HG03575 (cell line): ENCODE measurements at regions not wholly inside any gene's neighbourhood (a gene's known extent, or its start where the extent isn't known, plus 50 kb on each side); places are given as distances from the start of the nearest gene placed in this dataset.

Experiments used
- ATAC-seq: cut with Tn5 transposase; IDR thresholded peaks from one replicate; pipeline ENCODE4 v1.9.1; 2021; ENCODE audit not compliant: unreplicated experiment, insufficient number of reproducible peaks, low FRiP score; ENCODE audit errors: extremely low read depth

DNA sequence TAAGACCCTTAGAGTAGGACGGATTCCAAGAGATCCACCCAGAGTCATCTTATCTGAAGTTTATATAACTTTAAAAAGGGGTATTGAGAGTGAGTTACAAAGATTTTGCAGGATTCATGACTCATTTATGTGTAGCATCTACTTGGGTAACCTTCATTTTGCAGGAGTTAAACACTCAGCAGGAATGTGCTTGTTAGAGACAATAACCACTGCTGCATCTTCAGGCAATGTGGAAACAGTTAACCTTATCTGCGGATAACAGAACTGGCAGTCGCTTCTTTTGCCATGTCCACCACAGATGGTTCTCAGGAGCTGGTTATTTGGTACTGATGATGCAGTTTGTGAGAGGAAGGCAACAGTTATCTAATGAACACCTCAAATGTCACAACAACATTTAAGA is 417.9 kb upstream of the DDI1 start:
- no peak for ATAC-seq

GRCh38 chr11:103619480-103619879 is 417.0 kb upstream of the DDI1 start:
- no peak for ATAC-seq

DNA sequence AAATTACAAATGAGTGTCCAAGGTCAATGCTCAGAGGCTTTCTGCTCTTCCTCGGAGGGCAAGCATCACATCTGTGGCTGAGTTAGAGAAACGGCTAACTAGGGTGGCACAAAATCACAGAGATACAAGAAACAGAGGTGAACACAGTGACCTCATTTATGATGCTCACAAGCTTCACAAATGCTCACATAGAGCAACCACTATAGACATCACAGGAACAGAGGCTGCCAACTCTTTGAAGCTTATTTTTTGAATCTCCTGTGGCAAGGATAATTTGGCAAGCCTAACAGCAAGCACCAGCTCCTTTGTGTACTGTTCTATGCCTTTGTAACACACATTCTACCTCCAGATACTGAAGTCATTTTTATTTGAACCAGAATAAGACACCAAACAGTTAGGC is 416.5 kb upstream of the DDI1 start:
- ATAC-seq = no peak

DNA sequence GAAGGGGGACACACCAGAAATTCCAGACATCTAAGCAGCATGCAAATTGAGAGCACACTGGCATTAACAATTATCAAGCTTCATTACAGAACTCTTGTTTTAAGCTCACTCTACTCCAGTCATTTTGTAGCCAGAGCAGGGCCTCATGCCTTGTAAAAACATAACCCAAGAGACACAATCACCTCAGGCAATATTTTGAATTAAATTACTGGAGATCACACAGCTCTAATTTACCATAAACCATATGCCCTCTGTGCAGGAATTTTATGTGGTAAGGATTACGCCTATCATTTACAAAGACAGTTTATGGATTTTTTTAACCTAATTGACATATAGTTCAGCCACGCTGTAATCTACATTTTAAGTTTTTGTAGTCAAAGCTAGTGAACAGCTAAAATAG is 414.1 kb upstream of the DDI1 start:
- no peak for ATAC-seq

DNA sequence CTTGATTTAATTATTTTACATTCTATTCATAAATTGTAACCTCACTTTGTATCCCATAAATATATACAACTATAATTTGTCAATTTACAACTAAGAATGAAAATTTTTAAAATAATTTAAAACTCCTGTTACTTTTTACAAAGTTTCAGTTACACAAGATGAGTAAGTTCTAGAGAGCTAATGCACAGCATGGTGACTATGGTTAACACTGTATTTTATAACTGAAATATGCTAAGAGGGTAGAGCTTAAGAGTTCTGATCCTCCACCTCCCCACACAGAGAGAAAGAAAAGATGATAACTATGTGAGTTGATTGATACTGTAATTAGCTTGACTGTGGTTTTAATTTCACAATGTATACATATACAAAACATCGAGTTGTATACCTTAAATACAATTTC is 412.5 kb upstream of the DDI1 start:
- no peak for ATAC-seq

DNA sequence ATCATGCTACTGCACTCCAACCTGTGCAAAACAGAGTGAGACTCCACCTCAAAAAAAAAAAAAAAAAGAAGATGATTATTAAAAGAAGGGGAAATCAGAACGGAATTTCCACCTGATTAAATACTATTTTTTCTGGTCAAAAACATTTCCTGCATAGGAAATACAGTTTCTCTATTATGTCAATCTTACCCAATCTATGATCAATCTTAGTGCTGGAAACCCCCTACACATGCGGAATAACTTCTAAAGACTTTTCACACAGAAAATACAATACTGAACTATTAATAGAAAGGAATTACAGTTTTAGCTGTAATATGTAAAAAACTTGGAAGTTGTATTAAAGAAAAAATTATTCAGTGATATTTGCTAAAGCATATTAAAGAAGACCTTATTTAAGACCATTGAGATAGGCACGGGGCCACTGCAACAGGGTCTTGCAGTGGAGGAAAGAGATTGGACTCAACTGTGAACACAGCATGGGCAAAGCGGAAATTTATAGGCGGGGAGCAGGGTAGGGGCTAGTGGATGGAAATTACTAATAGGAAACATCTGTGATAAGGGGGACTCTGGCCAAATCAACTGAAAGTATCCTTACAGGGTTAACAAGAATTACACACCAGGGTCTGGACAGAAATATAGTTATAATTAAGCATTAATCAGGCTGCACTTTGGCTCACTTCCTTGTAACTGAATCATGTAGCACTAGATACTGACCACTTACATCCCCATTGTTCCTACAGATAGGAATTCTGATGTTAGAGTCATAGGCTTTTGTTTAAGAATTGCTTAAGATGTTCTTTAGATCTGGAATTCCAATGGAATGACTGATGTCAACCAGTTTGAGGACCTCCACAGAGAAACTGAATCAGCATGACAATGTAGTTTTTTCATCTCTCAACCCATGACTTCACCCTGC is 411.5 kb upstream of the DDI1 start:
- no peak for ATAC-seq

GRCh38 chr11:103625624-103625965 is 410.8 kb upstream of the DDI1 start:
- no peak for ATAC-seq

GRCh38 chr11:103628121-103628520 is 408.3 kb upstream of the DDI1 start:
- ATAC-seq = no peak

DNA sequence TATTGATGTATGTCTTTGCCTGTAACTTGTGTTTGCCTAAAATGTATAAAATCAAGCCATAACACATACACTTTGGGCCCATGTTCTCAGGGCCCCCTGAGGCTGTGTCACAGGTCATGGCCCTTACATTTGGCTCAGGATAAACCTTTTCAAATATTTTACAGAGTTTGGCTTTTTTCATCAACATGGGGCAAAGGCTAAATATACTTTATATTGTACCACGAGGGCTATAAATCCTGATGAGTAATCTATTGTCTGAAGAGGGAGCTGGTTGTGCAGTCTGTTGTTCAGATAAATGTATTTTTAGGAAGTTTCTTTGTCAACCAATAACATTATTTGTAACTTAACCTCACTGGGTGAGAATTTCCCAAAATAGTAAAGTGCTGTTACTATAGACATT is 404.6 kb upstream of the DDI1 start:
- no peak for ATAC-seq

GRCh38 chr11:103633068-103633788 is 403.2 kb upstream of the DDI1 start:
- ATAC-seq = no peak

DNA sequence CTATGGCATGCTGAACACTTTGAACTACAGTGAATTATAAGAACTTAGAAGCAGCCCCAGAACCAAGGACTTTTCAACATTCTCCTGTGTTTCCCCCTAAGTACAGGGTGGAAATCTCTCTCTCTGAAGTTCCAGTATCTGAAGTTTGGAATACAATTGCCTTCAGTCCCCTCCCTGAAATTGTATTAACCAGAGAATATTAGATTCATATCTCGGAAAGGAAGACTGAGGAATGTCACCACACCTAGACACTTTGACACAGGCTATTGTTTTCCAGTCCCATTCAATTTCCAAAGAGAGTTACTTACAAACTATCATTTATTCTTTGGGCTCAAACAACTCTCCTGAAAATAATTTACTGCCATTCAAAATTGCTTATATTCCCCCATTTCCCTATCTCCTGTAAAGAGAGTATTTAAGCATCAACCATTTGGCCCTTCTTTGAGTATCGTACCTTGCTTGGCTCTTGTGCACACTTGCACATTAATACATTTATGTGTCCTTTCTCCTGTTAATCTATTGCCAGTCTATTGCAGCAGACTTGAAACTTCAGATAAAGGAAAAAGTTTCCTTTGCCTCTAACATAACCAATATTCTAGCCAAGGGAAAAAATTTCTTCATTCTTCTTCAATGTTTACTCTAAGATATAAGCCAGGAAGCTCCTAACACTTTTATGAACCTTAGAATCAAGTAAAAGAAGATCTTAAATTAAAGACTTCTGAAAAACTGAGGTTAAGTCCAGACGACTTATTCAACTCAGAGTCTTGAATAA is 402.4 kb upstream of the DDI1 start:
- ATAC-seq = no peak

DNA sequence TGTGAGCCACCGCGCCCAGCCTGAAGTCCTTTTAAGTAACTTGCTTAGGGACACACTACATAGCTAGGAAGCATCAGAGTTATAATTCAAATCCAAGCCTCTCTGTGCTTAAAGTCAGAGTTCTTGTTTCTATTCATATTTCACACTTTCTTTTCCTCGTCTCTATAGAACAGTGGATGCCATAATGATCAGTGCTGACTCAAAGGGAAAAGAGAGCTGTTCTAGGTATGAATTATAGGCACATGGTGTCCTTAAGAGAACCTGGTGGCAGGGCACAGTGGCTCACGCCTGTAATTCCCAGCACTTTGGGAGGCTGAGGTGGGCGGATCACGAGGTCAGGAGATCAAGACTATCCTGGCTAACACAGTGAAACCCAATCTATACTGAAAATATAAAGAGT is 400.2 kb upstream of the DDI1 start:
- no peak for ATAC-seq

DNA sequence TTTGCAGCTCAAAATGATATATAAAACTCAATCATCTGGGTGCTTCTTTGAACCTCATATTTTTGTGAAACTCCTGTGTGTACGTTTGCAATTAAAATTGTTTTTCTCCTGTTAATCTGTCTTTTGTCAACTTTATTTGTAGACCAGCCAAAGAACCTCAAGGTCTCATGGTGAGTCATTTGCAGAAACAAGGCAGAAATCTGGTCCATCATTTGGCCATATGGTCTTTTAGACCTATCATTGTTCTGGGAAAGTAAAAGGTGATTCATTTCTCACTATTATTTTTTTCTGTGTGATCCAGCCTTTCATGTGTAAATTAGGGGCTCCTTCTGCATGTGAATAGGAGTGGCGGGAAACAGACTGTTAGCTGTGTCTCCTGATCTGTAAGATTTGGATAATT is 399.1 kb upstream of the DDI1 start:
- no peak for ATAC-seq

DNA sequence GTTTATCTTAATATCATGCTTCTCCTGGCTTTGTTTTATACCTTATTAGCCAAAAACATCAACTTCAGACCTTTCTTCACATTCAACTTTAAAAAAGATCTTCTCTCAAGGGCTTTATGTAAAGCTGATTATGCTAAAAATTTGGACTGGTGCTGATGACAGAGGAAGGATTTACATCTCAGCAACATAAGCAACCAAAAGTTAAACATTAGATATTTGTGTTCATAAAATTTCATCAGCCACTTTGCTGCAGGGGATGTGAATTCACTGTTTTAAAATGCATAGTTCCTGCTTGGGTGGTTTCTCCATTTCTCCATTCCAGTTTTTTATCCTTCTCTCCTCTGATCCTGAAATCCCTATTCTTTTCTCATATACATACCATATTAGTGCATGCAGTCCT is 398.6 kb upstream of the DDI1 start:
- no peak for ATAC-seq

GRCh38 chr11:103644676-103645075 is 391.8 kb upstream of the DDI1 start:
- ATAC-seq = no peak

DNA sequence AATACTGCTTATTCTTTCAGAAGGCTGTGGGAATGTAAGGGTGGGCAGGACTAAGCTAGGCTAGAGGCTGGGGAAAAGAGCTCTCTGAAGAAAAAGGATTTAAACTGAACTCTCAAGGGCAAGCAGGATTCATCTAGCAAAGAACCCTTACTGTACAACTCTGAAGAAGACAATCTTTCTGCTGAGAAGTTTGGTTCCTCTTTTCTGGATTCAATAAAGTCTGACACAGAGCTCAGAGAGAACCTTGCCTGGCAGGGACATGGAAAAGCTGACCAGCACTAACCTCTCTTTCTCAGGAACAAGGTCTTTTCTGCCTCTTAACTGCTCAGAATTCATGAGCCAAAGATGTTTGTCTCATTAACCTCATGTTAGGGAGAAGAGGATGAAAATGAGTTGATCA is 388.4 kb upstream of the DDI1 start:
- no peak for ATAC-seq

- no peak for ATAC-seq
These were observed 387.6 kb upstream of the DDI1 start for GRCh38 chr11:103648670-103649400.

DNA sequence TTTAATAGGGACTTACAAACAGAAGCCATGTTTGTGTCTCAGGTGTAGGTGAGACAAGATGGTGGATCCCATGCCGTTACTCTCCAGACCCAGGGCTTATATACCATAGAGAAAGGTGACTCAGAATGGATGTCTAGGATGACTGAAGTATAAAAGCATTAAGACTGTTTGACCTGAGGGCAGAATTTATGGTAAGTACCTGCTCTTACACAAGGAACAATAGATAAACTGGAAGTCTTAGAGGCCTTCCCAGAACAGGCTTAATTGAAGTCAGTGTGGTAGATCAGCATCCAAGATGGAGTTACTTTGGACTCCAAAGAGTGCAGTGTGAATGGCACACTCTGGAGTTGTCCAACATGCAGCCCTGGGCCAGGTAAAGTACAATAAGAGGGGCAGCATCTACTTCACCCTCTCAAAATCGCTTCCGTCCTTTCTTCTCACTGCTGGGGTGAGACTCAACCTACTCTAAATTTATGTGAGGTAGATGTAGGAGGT is 387.0 kb upstream of the DDI1 start:
- ATAC-seq = no peak

DNA sequence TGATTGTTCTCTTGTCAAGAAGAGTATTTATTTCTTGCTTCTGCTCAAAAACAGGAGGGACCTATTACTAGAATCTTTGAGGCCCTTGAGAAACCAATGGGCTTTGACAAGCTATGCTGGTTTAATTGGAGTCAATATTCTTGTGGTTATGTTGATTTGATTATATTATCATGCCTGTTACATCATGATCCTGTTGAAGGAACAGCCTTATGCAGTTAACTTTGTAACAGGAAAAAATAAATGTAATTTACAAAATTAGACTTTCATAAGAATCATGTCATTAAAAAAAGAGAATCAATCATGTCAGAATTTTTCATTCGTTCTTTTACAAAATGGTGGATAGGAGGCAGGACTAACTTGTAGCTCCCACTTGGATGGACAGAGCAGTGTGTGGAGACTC is 386.1 kb upstream of the DDI1 start:
- no peak for ATAC-seq
